ENCODE measurements at regions not wholly inside any gene's neighbourhood (a gene's known extent, or its start where the extent isn't known, plus 50 kb on each side); places are given as distances from the start of the nearest gene placed in this dataset.
A peak's percentile ranks its signal among the peaks of the same experiment; 100 is the strongest.

DNA sequence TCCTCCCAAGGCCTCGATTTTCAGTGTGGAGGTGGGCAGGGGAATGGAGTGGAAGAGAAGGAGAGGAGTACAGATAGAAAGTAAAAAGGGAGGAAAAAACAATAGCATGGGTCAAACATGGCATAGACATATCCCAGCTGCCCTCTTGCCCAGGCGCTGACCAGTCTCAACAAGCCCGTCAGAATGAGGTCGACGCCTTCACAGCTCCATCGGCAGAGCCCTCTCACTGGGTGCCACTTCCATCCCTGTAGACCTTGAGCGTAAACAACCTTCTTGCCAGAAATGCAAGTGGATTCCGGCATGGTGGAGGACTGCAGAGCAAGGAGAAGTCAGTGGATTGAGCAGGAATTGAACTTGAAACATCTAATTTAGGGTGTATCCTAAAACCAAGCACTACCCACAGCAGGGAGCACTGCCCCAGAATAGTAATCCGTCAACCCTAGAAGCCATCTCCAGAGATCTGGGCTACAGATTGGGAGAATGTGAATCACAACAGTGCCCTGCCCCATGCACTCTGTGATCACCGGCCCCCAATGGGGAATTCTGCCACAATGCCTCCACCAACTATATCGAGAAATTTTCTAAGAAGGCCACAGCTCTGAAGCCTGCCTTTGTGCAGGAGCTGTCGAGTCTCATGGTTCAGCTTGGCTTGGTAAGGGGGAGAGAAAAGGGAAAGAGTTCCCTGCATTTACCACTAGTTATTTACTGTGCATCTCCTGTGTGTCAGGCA is 190.1 kb downstream of the UACA start:
- no peaks in the 10 kb centered on the region for H3K36me3 ChIP-seq
- DNase-seq (ENCODE audit: low read depth in 1 of 2, low spot score in 2 of 2): no peak
- peaks cover 11% of the 10 kb centered on the region for H3K4me1 ChIP-seq (replicated peaks)
- H3K9me3 ChIP-seq (replicated peaks): 0 out of 2 replicates have a peak, but pooled peaks cover 3% of the 10 kb centered on the region
- no peaks in the 10 kb centered on the region; the same call in 1 of the 2 replicates for H3K27me3 ChIP-seq (replicated peaks)
- H3K27ac ChIP-seq: no peak overlapping the region
- H3K4me3 ChIP-seq: no peak overlapping the region

- peak in 1 of 2 experiments; percentile 10 for DNase-seq (ENCODE audit: low read depth in 1 of 2, low spot score in 2 of 2)
- Histone ChIP-seq H3K27me3 (replicated peaks) (no peaks in the 10 kb centered on the region), H3K9me3 (replicated peaks) (0 out of 2 replicates have a peak, but pooled peaks cover 3% of the 10 kb centered on the region), H3K36me3 (no peaks in the 10 kb centered on the region), H3K4me3 (no peak overlapping the region), H3K27ac (no peak overlapping the region), H3K4me1 (replicated peaks) (no peaks in the 10 kb centered on the region)
Observed at GRCh38 chr15:70569714-70570231, 193.6 kb downstream of the UACA start.

- Histone ChIP-seq H3K4me3 (no peak overlapping the region), H3K27me3 (replicated peaks) (no peaks in the 10 kb centered on the region), H3K9me3 (replicated peaks) (no peaks in the 10 kb centered on the region), H3K27ac (no peak overlapping the region), H3K36me3 (no peaks in the 10 kb centered on the region), H3K4me1 (replicated peaks) (no peaks in the 10 kb centered on the region)
- DNase-seq (ENCODE audit: low read depth in 1 of 2, low spot score in 2 of 2): peak; percentile 43 to 49
Observed at GRCh38 chr15:70569091-70569713, 194.2 kb downstream of the UACA start.

DNA sequence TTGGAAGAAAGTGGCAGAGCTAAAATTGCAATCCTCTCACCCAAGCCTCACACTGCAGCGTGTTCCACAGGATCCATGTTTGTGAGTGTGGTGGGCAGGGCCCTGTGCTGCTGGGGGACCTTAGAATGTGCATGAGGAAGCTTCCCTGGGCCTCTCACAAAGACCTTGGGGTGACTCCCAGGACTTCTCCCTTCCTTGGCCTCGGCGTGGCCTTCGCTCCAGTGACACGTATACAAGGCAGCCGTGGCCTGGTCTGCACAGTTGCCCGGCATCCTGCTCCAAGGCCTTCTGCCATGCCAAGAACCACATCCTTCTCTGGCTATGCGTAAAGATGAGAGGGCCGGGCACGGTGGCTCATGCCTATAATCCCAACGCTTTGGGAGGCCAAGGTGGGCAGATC is 196.4 kb downstream of the UACA start:
- Histone ChIP-seq H3K4me3 (no peak overlapping the region), H3K4me1 (replicated peaks) (no peaks in the 10 kb centered on the region), H3K27me3 (replicated peaks) (no peaks in the 10 kb centered on the region), H3K9me3 (replicated peaks) (no peaks in the 10 kb centered on the region), H3K36me3 (no peaks in the 10 kb centered on the region), H3K27ac (no peak overlapping the region)
- DNase-seq (ENCODE audit: low read depth in 1 of 2, low spot score in 2 of 2): no peak

DNA sequence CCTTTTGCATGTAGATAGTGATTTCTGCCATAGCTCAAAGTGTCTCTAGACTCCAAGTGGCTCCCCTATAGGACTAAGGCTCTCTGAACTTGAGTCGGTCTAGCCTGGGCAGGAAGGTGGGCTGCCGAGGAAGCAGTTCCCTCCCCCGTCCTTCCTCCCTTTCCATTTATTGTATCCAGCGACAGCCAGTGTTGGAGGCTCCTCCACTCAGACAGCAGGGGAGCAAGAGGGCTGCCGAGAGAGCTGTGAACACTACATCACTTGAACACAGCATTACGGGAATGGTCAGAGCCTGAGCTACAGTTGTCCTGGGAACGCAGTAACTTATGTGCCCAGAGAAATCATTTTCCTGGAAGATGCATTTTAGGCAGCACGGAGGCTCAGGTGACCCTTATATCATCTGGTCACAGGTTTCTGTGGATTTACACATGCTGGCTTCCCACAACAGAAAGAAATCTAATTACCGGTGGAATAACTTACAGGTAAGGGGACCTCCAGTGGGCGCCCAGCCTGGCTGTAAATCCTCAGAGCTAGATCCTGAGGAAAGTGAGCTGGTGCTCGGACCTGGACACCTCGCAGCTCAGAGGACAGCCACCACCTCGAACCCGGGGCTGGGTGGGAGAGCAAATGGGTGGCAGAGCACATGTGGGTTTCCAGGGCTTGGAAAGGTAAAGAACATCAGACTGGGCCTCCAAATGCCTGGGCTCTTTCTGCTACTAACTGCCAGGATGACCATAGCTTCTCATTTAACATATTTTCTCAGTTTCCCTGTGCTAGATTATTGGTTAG is 197.1 kb downstream of the UACA start:
- Histone ChIP-seq H3K9me3 (replicated peaks) (no peaks in the 10 kb centered on the region), H3K27ac (no peak overlapping the region), H3K27me3 (replicated peaks) (no peaks in the 10 kb centered on the region), H3K4me1 (replicated peaks) (no peaks in the 10 kb centered on the region), H3K36me3 (no peaks in the 10 kb centered on the region), H3K4me3 (no peak overlapping the region)
- no peak for DNase-seq (ENCODE audit: low read depth in 1 of 2, low spot score in 2 of 2)

DNA sequence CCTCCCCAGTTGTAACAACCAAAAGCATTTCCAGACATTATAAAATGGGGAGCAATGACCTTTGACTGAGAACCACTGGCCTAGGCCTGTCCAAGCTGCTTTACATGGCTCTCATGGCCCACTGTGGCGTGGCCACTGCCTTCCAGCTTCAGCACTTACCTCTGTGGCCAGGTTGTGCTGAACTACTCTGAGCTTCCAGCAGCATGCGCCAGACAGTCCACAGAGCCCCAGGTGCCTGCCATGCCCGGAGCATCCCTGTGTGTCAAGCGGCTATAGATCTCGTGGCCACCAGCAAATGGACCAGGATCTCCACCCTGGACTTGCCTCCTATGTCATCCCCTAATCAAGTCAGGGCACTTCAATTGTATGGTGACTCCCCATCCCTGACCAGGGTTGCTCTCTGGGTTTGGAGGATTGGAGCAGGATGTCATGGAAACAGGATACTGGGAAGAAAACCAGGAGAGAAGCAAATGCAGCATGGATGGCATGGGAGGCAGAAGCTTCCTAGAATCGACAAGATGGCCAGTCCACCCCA is 199.7 kb downstream of the UACA start:
- no peaks in the 10 kb centered on the region for H3K36me3 ChIP-seq
- H3K27ac ChIP-seq: no peak overlapping the region
- peak in 1 of 2 experiments; percentile 31 for DNase-seq (ENCODE audit: low read depth in 1 of 2, low spot score in 2 of 2)
- peaks cover 9% of the 10 kb centered on the region for H3K4me1 ChIP-seq (replicated peaks)
- H3K4me3 ChIP-seq: no peak overlapping the region
- no peaks in the 10 kb centered on the region for H3K27me3 ChIP-seq (replicated peaks)
- H3K9me3 ChIP-seq (replicated peaks): no peaks in the 10 kb centered on the region

DNA sequence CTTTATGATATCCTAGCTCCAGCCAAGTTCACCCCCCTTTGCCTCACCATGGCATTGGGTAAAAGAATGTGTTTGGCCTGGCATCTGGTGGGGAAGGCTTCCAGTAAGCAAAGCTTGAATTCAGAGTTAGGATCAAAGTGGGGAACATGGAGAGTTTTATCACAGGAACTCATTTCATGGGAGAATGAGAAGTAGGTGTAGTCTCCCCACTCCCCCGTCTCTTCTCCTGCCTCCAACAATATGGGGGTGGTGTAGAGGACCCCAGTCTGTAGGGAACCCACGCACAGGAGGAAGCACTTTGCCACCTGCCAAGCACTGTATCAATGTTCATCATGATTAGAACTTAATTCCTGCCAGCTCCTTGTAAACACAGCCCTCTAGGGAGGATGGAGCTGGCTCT is 200.5 kb downstream of the UACA start:
- DNase-seq (ENCODE audit: low read depth in 1 of 2, low spot score in 2 of 2): peak in 1 of 2 experiments; percentile 18
- Histone ChIP-seq H3K27me3 (replicated peaks) (no peaks in the 10 kb centered on the region), H3K9me3 (replicated peaks) (no peaks in the 10 kb centered on the region), H3K27ac (no peak overlapping the region), H3K4me1 (replicated peaks) (peaks cover 9% of the 10 kb centered on the region), H3K4me3 (no peak overlapping the region), H3K36me3 (no peaks in the 10 kb centered on the region)

- H3K36me3 ChIP-seq: no peaks in the 10 kb centered on the region
- H3K27me3 ChIP-seq (replicated peaks): no peaks in the 10 kb centered on the region
- H3K4me1 ChIP-seq (replicated peaks): peaks cover 9% of the 10 kb centered on the region
- H3K4me3 ChIP-seq: no peak overlapping the region
- H3K9me3 ChIP-seq (replicated peaks): no peaks in the 10 kb centered on the region
- peak in 1 of 2 experiments; percentile 22 for DNase-seq (ENCODE audit: low read depth in 1 of 2, low spot score in 2 of 2)
- no peak overlapping the region for H3K27ac ChIP-seq
Observed at GRCh38 chr15:70561885-70562284, 201.5 kb downstream of the UACA start.

GRCh38 chr15:70560617-70561328 is 202.6 kb downstream of the UACA start:
- Histone ChIP-seq H3K36me3 (no peaks in the 10 kb centered on the region), H3K27ac (no peak overlapping the region), H3K4me3 (no peak overlapping the region), H3K27me3 (replicated peaks) (no peaks in the 10 kb centered on the region), H3K9me3 (replicated peaks) (no peaks in the 10 kb centered on the region), H3K4me1 (replicated peaks) (peaks cover 14% of the 10 kb centered on the region)
- peak in 1 of 2 experiments; percentile 22 for DNase-seq (ENCODE audit: low read depth in 1 of 2, low spot score in 2 of 2)

- Histone ChIP-seq H3K4me1 (replicated peaks) (peaks cover 19% of the 10 kb centered on the region), H3K27ac (no peak overlapping the region), H3K36me3 (no peaks in the 10 kb centered on the region), H3K4me3 (no peak overlapping the region), H3K9me3 (replicated peaks) (no peaks in the 10 kb centered on the region), H3K27me3 (replicated peaks) (no peaks in the 10 kb centered on the region)
- DNase-seq (ENCODE audit: low read depth in 1 of 2, low spot score in 2 of 2): peak; percentile 15 to 42
Observed at GRCh38 chr15:70559265-70560239, 203.8 kb downstream of the UACA start.

GRCh38 chr15:70558406-70559264 is 204.7 kb downstream of the UACA start:
- Histone ChIP-seq H3K4me1 (replicated peaks) (peaks cover 19% of the 10 kb centered on the region), H3K27ac (no peak overlapping the region), H3K9me3 (replicated peaks) (no peaks in the 10 kb centered on the region), H3K27me3 (replicated peaks) (no peaks in the 10 kb centered on the region), H3K4me3 (no peak overlapping the region), H3K36me3 (no peaks in the 10 kb centered on the region)
- peak in 1 of 2 experiments; percentile 20 for DNase-seq (ENCODE audit: low read depth in 1 of 2, low spot score in 2 of 2)
